ENCODE measurements at regions not wholly inside any gene's neighbourhood (a gene's known extent, or its start where the extent isn't known, plus 50 kb on each side); places are given as distances from the start of the nearest gene placed in this dataset.

GRCh38 chr2:67570611-67571010 lies 173.5 kb downstream of the ETAA1 start:
- H3K4me3 ChIP-seq (replicated peaks; ENCODE audit: low read depth, low read length), result no peak overlapping the region
- H3K36me3 ChIP-seq (ENCODE audit: control insufficient read depth, insufficient read depth, low read length), result no peaks in the 10 kb centered on the region
- no peak for DNase-seq (ENCODE audit: extremely low read depth, insufficient read length)
- TF ChIP-seq CTCF (IDR thresholded peaks at IDR 0.05; ENCODE audit: insufficient read depth, low read length, poor library complexity, severe bottlenecking), result no peak
- no peaks in the 10 kb centered on the region for H3K27me3 ChIP-seq (replicated peaks; ENCODE audit: control insufficient read depth, insufficient read depth, low read length)

GRCh38 chr2:67571785-67572718 lies 174.9 kb downstream of the ETAA1 start:
- no peak for TF ChIP-seq CTCF (IDR thresholded peaks at IDR 0.05; ENCODE audit: insufficient read depth, low read length, poor library complexity, severe bottlenecking)
- H3K27me3 ChIP-seq (replicated peaks; ENCODE audit: control insufficient read depth, insufficient read depth, low read length), result no peaks in the 10 kb centered on the region
- H3K36me3 ChIP-seq (ENCODE audit: control insufficient read depth, insufficient read depth, low read length), result no peaks in the 10 kb centered on the region
- no peak overlapping the region for H3K4me3 ChIP-seq (replicated peaks; ENCODE audit: low read depth, low read length)
- no peak for DNase-seq (ENCODE audit: extremely low read depth, insufficient read length)

- TF ChIP-seq CTCF (IDR thresholded peaks at IDR 0.05; ENCODE audit: insufficient read depth, low read length, poor library complexity, severe bottlenecking), result no peak
- DNase-seq (ENCODE audit: extremely low read depth, insufficient read length), result no peak
- Histone ChIP-seq H3K4me3 (replicated peaks; ENCODE audit: low read depth, low read length) (no peak overlapping the region), H3K27me3 (replicated peaks; ENCODE audit: control insufficient read depth, insufficient read depth, low read length) (no peaks in the 10 kb centered on the region), H3K36me3 (ENCODE audit: control insufficient read depth, insufficient read depth, low read length) (no peaks in the 10 kb centered on the region)
These were observed 175.7 kb downstream of the ETAA1 start for GRCh38 chr2:67572721-67573435.

- DNase-seq (ENCODE audit: extremely low read depth, insufficient read length), result no peak
- Histone ChIP-seq H3K4me3 (replicated peaks; ENCODE audit: low read depth, low read length) (no peak overlapping the region), H3K36me3 (ENCODE audit: control insufficient read depth, insufficient read depth, low read length) (no peaks in the 10 kb centered on the region), H3K27me3 (replicated peaks; ENCODE audit: control insufficient read depth, insufficient read depth, low read length) (no peaks in the 10 kb centered on the region)
- TF ChIP-seq CTCF (IDR thresholded peaks at IDR 0.05; ENCODE audit: insufficient read depth, low read length, poor library complexity, severe bottlenecking), result no peak
These were observed 177.1 kb downstream of the ETAA1 start for GRCh38 chr2:67574230-67574629.

- no peak for TF ChIP-seq CTCF (IDR thresholded peaks at IDR 0.05; ENCODE audit: insufficient read depth, low read length, poor library complexity, severe bottlenecking)
These were observed 179.1 kb downstream of the ETAA1 start for GRCh38 chr2:67576226-67576625.

More at GRCh38 chr2:67576226-67576625, 179.1 kb downstream of the ETAA1 start:
- H3K4me3 ChIP-seq (replicated peaks; ENCODE audit: low read depth, low read length), result no peak overlapping the region
- no peaks in the 10 kb centered on the region for H3K27me3 ChIP-seq (replicated peaks; ENCODE audit: control insufficient read depth, insufficient read depth, low read length)
- DNase-seq (ENCODE audit: extremely low read depth, insufficient read length), result no peak
- no peaks in the 10 kb centered on the region for H3K36me3 ChIP-seq (ENCODE audit: control insufficient read depth, insufficient read depth, low read length)
